NCI-H2196 treated with DMSO at 0.1 percent for 48 hours (cell line): ENCODE measurements at regions not wholly inside any gene's neighbourhood (a gene's known extent, or its start where the extent isn't known, plus 50 kb on each side); places are given as distances from the start of the nearest gene placed in this dataset.
"Not testable (repeated sequence)": the region's sequence is repeated elsewhere in the genome, so short reads cannot be mapped to it uniquely, and the experiment has no call there.

Experiments used
- DNase-seq: peaks from one replicate; lab custom pipeline; 2025; ENCODE audit not compliant: unreplicated experiment; lab: John Stamatoyannopoulos, UW

DNA sequence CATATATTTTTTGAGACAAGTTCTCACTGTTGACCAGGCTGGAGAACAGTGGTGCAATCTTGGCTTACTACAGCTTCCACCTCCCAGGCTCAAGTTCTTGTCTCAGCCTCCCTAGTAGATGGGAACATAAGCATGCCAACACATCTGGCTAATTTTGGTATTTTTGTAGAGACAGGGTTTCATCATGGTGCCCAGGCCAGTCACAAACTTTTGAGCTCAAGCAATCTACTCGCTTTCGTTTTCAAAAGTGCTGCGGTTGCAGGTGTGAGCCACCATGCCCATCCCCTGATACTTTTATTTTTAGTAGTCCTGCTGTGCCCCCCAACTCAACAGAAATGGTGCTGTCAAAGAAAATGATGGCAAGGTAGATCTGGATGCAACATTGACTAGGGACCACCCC, 1127.3 kb downstream of the SUCLG1 start:
- no peak for DNase-seq

DNA sequence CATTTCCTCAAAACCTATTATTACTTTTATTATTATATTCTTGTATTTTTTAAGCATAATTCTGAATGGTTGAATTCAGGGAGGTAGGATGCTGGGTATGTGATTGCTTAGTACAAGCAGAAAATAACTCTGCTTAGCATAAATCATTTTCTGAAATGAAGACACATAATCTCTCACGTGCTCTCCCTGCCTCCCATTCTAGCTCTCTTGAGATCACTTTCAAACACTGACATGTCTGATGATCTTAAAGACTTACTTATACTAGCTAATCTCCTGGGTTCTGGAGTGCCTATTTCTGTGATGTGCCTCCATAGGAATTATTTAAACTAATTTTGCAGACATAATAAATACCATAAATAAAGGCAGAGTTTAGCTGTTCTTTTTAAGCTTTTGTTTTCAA, 1136.0 kb downstream of the SUCLG1 start:
- no peak for DNase-seq

DNA sequence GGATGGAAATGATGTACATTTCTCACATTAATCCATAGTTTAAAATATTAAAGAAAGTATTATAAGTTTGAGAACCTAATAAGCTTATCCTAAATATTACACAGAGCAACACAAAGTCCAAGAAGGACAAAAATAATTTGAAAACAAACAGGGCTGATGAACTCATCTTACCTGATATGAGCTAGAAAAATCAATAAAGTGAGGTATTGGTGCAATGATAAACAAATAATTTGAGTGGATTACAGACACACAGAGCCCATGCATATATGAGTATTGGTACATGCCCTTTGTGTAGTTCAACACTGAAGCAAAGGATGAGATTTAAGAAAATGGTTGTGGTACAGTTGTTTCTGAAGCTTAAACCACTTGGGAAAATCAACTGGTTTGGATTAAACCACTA, 1139.0 kb downstream of the SUCLG1 start:
- DNase-seq = no peak

DNA sequence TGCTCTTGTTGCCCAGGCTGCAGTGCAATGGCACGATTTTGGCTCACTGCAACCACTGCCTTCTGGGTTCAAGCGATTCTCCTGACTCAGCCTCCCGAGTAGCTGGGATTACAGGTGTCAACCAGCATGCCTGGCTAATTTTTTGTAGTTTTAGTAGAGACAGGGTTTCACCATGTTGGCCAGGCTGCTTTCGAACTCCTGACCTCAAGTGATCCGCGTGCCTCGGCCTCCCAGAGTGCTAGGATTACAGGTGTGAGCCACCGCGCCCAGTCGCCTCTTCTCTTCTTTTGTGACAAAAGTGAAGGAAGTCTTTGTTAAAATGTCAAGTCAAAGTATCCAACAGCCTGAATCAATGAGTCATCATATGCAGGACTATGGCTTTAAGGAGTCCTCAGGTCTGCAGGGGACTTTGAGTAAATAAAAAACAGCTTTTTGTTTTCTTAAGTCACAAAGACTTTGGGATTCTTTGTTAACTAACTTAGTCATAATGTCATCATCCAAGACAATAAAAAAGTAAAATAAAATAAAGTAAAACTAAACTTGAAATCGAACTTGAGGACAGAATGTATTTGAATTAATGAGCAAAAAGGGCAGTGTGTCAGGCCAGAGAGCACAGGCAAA, 1153.2 kb downstream of the SUCLG1 start:
- DNase-seq = no peak

DNA sequence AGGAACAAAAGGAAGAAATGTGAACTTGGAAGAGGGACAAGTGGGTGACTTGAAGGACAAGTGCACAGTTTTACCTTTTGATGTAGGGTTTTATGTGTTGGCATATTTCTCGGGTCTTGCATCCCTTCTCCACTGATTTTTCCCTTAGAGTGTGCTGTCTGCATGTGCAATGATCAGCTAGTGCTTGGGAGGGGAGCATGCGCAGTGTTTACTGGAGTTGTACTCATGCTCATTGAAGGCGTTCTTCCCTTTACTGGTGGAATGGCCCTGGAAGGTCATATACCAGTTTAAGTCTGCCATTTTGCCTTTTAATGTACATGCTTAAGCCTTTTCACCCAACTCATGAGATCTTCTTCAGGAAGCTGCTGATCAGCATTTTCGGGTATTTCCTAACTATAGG, 1168.0 kb downstream of the SUCLG1 start:
- DNase-seq = no peak

DNA sequence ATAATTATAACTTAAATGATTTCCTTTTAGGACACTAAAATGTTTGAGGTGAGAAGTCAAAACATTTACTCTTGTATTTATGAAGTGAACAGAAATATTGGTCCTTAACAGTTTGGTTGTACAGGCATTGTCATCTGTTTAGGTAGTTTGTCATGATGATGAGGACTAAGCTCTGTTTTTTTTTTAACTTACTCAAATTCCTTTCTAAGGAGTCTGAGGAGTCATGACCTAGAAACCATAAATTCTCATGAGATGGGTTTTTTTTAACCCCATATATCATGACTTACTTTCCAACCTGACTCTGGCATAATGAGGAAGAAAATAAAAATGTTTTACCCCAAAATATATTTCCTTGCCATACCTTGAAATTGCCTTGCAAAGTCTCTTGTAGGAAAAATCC, 1176.2 kb downstream of the SUCLG1 start:
- DNase-seq = no peak

DNA sequence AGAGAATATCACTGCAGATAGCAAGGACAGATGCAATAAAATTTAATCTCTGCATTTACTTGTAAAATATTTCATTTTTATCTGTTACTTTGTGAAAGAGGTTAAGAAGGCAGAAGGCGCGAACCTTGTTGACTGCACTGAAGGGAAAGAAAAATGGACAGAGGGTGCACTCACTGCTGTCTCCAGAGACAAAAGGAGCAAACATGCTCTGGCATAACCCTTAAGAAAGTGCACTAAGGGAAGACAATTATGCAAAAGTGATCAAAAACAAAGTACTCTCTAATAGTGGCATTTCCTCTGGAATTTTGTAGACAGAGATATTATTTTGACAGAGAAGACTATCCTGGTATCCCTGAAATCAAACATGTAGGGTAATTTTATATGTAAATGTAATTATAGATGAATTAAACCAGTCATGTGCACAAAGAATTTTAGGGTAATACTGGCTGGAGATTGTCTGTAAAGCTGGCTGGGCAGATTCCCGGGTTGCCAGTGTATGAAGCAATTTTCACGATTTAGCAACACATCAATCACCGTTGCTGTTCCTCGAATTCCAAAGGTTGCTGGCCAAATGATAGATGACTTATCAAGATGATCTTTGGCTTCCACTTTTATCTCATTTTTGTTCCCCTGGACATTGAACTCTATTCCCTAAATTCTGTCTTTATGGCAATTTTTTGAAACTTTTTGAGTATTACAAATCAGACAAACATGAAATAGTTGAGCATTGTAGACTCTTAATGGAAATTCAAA, 1176.9 kb downstream of the SUCLG1 start:
- DNase-seq = no peak

DNA sequence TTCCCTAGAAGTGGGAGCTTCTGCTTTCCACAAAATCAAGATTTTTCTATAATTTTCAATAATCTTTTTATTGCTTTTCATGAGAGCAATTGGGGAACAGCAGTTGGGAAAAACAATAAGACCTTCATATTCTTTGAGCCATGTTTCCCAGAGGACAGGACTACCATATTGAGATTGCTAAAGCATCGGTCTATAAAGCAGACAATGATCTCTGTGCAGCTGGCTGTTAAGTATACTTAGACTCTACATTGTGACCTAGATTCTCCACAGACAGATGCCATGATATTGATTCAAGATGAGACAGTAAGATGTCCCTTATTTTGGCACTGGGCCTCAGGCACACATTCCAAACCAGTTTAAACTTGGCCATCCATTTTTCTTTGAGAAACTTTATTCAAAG, 1178.7 kb downstream of the SUCLG1 start:
- no peak for DNase-seq

DNA sequence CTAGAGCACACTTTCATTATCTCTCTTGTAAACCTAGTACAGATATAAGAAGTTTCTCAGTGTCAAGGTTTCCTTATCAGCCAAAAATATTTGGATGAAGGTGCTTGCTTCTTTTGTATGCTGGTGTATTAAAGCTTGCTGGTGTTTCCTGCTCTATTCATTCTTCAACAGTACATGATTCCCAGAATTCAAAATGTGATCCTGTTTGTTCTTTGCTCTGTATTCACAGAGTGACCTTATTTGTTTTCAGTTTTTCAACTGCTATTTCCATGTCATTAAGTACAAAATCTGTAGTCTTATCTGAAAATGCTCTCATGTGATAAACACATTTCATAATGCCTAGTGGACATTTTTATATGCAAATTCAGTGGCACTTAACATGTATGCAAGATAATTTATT, 1185.8 kb downstream of the SUCLG1 start:
- DNase-seq = no peak

DNA sequence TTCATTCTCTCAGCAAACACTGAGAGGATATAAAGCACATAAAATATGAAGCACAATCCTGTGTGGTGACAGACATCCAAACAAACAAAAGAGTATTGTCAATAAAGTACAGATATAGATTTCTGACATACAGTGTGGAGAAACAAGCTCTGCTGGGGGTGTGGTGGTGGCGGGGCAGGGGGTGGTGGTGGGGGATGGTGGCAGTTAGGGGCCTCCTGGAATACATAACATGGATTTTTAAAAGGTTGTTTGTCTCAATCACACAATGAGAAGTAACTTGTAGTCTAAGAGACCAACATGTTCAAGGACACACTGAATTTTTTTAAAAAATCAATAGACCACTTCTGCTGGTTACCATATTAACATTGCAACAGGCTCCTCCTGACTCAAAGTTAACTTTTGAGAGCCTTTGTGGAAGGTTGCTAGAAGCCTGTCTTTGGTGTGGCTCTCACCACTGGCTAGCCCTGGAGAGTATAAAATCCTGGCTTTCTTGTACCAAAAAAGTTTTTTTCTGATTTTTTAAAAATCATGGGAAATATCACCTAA, 1197.4 kb downstream of the SUCLG1 start:
- no peak for DNase-seq

DNA sequence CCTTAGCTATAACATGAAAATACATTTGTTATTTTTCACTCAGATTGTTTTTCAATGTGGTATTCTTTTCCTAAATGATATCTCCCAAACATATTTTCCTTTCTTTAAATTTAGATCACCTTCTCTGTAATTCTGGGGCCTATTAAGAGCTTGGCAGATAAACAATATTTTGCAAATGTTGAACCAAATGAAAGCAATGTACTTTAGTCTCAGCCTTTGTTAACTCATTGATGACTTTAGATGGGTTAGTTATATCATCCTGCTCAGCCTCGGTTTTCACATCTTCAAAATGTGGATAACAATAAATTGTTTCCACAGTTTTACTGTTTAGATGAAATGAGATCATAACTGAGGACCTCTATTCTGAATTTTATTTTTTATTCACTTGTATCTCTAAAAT, 1205.2 kb downstream of the SUCLG1 start:
- DNase-seq = no peak

DNA sequence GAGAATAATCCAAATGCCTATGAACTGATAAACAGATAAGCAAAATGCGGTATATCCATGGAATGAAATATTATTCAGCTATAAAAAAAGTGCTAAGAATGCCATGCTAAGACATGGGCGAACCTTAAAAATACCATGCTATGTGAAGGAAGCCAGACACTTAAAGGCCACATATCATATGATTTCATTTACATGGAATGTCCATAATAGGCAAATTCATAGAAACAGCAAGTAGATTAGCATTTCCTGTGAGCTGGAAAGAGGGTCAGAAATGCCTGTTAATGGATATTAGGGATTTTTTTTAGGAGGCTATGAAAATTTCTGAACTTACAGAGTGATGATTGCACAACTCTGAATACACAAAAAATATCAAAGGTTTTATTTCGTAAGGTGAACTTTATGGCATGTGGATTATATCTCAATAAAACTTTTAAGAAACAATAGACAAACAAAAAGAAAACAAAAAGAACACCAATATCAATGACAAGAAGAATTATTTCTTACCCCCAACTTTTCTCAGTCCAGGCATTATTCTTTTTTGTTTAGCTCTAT, 1207.7 kb downstream of the SUCLG1 start:
- DNase-seq = no peak

DNA sequence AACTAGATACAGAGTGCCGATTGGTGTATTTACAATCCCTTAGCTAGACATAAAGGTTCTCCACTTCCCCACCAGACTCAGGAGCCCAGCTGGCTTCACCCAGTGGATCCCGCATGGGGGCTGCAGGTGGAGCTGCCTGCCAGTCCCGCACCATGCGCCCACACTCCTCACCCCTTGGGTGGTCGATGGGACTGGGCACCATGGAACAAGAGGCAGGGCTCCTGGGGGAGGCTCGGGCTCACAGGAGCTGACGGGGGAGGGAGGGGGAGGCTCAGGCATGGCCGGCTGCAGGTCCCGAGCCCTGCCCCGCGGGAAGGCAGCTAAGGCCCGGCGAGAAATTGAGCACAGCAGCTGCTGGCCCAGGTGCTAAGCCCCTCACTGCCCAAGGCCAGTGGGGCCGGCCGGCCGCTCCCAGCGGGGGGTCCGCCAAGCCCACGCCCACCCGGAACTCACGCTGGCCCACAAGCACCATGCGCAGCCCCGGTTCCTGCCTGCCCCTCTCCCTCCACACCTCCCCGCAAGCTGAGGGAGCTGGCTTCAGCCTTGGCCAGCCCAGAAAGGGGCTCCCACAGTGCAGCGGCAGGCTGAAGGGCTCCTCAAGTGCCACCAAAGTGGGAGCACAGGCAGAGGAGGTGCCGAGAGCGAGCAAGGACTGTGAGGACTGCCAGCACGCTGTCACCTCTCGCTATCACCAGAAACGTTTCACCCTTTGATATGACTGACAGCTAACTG, 1213.1 kb downstream of the SUCLG1 start:
- not testable (repeated sequence) for DNase-seq

DNA sequence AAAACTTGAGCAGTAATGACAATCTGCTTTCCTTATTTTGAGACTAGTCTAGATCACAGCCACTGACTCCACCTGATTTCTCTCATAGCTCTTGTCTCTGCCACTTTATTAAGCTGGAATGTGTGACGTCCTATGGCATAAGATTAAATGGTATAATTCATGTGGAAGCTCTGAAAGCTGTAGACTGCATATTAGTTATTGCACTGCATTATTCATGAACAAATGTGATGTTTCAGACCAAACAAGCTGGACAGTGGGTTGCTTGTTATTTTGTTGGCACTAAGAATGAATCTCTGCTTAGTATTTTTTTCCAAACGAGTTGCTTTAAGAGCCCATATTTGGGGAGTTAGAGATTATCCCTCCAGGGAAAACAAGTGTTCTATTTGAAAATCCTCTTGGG, 1218.5 kb downstream of the SUCLG1 start:
- DNase-seq = no peak

DNA sequence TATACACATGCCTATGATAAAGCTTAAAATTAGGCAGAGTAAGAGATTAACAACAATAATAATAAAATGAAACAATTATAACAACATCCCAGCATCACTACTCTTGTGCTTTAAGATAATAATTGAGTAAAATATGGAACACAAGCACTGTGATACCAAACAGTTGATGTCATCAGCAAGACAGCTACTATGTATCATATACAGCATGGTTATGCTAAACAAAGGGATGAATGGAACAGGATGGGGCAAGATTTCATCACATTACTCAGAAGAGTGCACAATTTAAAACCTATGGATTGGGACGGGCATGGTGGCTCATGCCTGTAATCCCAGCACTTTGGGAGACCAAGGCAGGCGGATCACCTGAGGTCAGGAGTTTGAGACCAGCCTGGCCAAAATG, 1221.0 kb downstream of the SUCLG1 start:
- no peak for DNase-seq

DNA sequence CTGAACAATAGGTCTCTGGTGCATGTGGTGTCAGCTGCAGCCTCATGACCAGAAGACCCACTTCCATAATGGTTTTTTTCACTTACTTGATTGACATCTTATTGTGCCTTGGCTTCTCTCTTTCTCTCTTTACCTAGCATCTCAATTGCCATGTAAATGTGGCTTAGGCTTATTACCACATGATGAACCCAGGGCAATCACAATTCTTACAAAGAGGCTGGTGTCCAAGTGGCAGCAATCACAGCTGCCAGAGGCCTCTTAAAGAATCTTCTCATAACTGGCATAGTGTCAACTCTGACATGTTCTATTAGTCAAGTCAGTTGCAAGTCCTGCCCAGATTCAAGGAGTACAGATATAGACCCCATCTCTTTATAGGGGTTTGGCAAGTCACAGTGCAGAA, 1224.8 kb downstream of the SUCLG1 start:
- DNase-seq = no peak

DNA sequence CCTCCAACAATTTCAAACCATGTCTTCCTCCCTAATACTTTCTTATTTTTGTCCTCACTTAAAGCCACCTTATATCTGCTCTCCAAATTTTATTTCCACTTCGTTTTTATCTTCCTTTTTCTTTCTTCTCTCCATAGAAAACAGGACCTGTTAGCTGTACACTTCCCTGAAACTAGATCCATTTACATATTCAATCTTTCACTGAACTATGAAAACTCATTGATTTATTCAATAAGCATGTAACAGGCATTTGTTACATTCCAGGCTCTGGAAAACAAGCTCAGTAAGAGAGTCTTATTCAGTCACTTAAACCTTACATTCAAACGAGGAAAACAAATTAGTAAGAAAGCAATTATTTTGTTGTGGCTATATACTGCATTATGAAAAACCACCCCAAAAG, 1225.3 kb downstream of the SUCLG1 start:
- DNase-seq = no peak

DNA sequence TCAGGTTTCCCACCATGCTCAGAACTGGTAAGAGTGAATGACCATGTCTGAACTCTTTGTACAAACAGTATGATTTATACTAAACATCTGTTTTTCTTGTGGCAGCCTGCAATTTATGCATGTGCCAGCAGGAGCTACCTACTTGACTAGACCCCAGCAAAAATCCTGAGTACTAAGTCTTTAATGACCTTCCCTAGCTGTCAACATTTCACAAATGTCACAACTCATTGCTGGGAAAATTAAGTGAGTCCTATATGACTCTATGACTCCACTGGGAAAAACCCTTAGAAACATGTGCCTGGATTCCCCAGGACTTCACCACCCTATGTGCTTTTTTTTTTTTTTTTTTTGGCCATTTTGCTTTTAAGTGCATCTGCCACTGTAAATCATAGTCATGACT, 1225.8 kb downstream of the SUCLG1 start:
- DNase-seq = no peak

DNA sequence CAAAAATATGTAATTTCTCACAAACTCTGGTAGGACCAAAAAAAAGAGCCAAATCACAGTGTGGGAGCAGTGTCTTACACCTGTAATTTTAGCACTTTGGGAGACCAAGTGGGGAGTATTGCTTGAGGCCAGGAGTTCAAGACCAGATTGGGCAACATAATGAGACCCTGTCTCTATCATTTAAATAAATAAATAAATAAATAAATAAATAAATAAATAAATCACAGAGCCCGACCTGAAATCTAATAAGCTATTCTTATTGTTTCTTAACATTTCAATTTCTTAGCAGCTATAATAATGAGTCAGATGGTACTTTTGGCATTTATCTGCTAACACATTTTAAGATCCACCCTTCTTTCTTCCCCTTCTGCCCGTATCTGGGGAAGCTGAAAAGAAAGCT, 1229.6 kb downstream of the SUCLG1 start:
- no peak for DNase-seq

DNA sequence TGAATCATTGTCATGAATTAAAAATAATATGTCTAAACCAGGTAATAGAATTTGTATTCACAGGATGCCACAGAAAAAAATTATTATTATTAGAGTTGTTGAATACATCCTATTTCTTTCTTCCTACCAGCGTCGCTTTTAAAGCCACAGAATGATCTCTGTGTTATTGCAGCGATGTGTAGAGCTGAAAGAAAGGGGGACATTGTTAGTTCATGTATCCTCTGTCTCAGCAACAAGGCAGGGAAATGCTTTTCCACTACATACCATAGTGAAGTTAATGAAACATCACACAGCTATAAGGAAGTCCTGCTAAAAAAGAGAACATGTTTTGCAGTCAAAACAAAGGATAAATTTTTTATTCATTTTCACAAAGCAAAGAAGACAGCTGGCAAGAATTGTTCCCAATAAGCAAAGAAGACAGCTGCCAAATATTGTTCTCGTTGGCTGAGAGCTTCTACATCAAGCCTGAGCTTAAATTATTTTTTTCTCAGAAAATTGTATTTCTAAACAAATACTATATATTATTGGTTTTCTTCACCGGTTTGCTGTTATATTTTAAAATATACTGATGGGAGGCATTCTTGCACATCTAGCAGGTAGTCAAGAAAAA, 1234.4 kb downstream of the SUCLG1 start:
- no peak for DNase-seq

DNA sequence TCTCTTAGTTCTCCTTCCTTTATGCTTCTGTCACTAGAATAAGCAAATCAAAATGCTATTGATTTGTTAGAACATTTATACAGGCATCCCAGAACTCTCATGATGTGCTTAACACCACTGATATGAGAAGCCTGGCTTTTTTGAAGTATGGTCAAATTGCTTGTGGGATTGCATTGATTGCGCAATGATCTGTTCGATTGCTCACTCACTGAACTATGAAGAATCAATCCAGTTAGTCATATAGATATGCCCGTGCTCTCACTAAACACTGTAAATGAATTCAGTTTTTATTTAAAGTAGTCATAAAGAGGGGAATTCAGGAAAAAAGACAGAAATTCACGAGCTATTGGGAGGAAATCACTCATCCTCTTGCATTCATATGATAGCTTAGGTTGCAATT, 1237.8 kb downstream of the SUCLG1 start:
- no peak for DNase-seq
